ENCODE measurements at regions not wholly inside any gene's neighbourhood (a gene's known extent, or its start where the extent isn't known, plus 50 kb on each side); places are given as distances from the start of the nearest gene placed in this dataset.

- no peaks in the 10 kb centered on the region for H3K27me3 Mint-ChIP-seq (ENCODE audit: unreplicated experiment)
- H3K4me3 Mint-ChIP-seq (ENCODE audit: unreplicated experiment), result no peak overlapping the region
- TF ChIP-seq, protein P1, sequence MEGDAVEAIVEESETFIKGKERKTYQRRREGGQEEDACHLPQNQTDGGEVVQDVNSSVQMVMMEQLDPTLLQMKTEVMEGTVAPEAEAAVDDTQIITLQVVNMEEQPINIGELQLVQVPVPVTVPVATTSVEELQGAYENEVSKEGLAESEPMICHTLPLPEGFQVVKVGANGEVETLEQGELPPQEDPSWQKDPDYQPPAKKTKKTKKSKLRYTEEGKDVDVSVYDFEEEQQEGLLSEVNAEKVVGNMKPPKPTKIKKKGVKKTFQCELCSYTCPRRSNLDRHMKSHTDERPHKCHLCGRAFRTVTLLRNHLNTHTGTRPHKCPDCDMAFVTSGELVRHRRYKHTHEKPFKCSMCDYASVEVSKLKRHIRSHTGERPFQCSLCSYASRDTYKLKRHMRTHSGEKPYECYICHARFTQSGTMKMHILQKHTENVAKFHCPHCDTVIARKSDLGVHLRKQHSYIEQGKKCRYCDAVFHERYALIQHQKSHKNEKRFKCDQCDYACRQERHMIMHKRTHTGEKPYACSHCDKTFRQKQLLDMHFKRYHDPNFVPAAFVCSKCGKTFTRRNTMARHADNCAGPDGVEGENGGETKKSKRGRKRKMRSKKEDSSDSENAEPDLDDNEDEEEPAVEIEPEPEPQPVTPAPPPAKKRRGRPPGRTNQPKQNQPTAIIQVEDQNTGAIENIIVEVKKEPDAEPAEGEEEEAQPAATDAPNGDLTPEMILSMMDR (IDR thresholded peaks at IDR 0.05), result no peak
- no peak for DNase-seq (ENCODE audit: extremely low spot score, unreplicated experiment)
- no peaks in the 10 kb centered on the region for H3K9me3 Mint-ChIP-seq (ENCODE audit: unreplicated experiment)
- H3K27ac Mint-ChIP-seq (ENCODE audit: unreplicated experiment), result no peak overlapping the region
- H3K4me1 Mint-ChIP-seq (ENCODE audit: unreplicated experiment), result no peaks in the 10 kb centered on the region
- no peaks in the 10 kb centered on the region for H3K36me3 Mint-ChIP-seq (ENCODE audit: unreplicated experiment)
These were observed 1007.6 kb downstream of the ANKRD7 start for GRCh38 chr7:119232091-119232490.

DNA sequence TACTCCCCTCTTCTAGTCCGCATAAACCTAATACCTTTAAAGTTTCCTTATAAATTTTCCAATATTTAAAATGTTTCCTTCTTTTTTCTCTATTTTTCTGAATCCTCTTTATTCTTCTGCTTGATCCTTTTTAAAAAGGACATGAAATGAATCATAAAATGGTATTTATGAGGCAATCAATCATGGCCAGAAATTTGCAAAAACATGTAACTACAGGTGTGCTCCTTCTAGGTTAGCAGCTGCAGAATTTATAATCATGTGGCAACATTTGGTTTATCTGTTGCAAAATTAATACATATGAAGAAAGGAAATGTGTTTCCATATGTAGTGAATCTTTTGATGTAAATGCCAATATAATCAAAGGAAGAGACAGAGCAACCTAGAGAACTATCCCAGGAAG lies 1008.5 kb downstream of the ANKRD7 start:
- H3K27ac Mint-ChIP-seq (ENCODE audit: unreplicated experiment), result no peak overlapping the region
- H3K36me3 Mint-ChIP-seq (ENCODE audit: unreplicated experiment), result no peaks in the 10 kb centered on the region
- DNase-seq (ENCODE audit: extremely low spot score, unreplicated experiment), result no peak
- H3K9me3 Mint-ChIP-seq (ENCODE audit: unreplicated experiment), result no peaks in the 10 kb centered on the region
- TF ChIP-seq, protein P1 (IDR thresholded peaks at IDR 0.05), result no peak
- H3K4me1 Mint-ChIP-seq (ENCODE audit: unreplicated experiment), result no peaks in the 10 kb centered on the region
- H3K27me3 Mint-ChIP-seq (ENCODE audit: unreplicated experiment), result no peaks in the 10 kb centered on the region
- no peak overlapping the region for H3K4me3 Mint-ChIP-seq (ENCODE audit: unreplicated experiment)

DNA sequence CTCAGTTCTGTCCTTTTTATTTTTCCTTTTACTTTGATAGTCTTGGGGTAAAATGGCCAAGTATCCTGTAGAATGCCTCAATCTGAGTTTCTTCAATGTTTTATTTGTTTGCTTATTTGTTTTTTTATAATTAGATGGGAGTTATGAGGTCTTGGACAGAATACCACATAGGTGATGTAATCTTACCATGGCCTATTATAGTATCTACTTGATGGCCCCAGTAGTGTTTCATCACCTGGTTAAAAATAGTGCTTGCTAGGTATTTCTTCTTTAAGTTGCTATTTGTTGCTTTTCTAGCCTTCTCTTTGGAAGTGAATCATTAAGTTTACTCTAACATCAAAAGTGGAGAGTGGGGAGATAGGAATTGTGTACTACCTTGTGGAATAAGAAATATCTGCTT lies 1020.0 kb upstream of the KCND2 start:
- H3K36me3 Mint-ChIP-seq (ENCODE audit: unreplicated experiment), result no peaks in the 10 kb centered on the region
- H3K27ac Mint-ChIP-seq (ENCODE audit: unreplicated experiment), result no peak overlapping the region
- H3K4me1 Mint-ChIP-seq (ENCODE audit: unreplicated experiment), result no peaks in the 10 kb centered on the region
- TF ChIP-seq, protein P1 (IDR thresholded peaks at IDR 0.05), result no peak
- no peak overlapping the region for H3K4me3 Mint-ChIP-seq (ENCODE audit: unreplicated experiment)
- peaks cover 16% of the 10 kb centered on the region for H3K27me3 Mint-ChIP-seq (ENCODE audit: unreplicated experiment)
- no peak for DNase-seq (ENCODE audit: extremely low spot score, unreplicated experiment)
- H3K9me3 Mint-ChIP-seq (ENCODE audit: unreplicated experiment), result no peaks in the 10 kb centered on the region

GRCh38 chr7:119254742-119255141 lies 1018.2 kb upstream of the KCND2 start:
- DNase-seq (ENCODE audit: extremely low spot score, unreplicated experiment), result no peak
- Mint-ChIP-seq H3K4me1 (ENCODE audit: unreplicated experiment) (no peaks in the 10 kb centered on the region), H3K36me3 (ENCODE audit: unreplicated experiment) (no peaks in the 10 kb centered on the region), H3K27me3 (ENCODE audit: unreplicated experiment) (peaks cover 16% of the 10 kb centered on the region), H3K9me3 (ENCODE audit: unreplicated experiment) (no peaks in the 10 kb centered on the region), H3K4me3 (ENCODE audit: unreplicated experiment) (no peak overlapping the region), H3K27ac (ENCODE audit: unreplicated experiment) (no peak overlapping the region)
- TF ChIP-seq, protein P1 (IDR thresholded peaks at IDR 0.05), result no peak

DNA sequence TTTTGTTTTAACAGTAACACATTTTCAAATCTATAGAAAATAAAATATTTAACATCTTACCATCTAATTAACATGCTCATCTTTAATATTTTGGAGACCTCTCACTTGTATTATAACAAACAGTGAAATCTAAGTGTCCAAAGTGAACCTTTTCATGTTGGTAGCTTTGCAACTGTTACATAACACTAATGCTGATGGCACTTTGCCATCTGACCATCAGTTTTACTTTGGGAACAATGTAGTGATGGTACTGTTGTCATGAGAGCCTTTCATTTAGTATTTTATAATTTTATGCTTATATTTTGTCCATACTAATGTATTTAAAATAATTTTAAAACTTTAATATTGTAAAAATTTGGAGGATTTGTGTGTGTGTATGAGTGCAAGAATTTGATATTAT lies 1017.0 kb upstream of the KCND2 start:
- Mint-ChIP-seq H3K27me3 (ENCODE audit: unreplicated experiment) (peaks cover 13% of the 10 kb centered on the region), H3K4me1 (ENCODE audit: unreplicated experiment) (no peaks in the 10 kb centered on the region), H3K4me3 (ENCODE audit: unreplicated experiment) (no peak overlapping the region), H3K9me3 (ENCODE audit: unreplicated experiment) (no peaks in the 10 kb centered on the region), H3K27ac (ENCODE audit: unreplicated experiment) (no peak overlapping the region), H3K36me3 (ENCODE audit: unreplicated experiment) (no peaks in the 10 kb centered on the region)
- no peak for DNase-seq (ENCODE audit: extremely low spot score, unreplicated experiment)
- TF ChIP-seq, protein P1 (IDR thresholded peaks at IDR 0.05), result no peak
